HG03575 (cell line): ENCODE measurements at regions not wholly inside any gene's neighbourhood (a gene's known extent, or its start where the extent isn't known, plus 50 kb on each side); places are given as distances from the start of the nearest gene placed in this dataset.

ENCODE experiments used
- ATAC-seq: cut with Tn5 transposase; IDR thresholded peaks from one replicate; pipeline ENCODE4 v1.9.1; 2021; ENCODE audit not compliant: unreplicated experiment, insufficient number of reproducible peaks, low FRiP score; ENCODE audit errors: extremely low read depth

DNA sequence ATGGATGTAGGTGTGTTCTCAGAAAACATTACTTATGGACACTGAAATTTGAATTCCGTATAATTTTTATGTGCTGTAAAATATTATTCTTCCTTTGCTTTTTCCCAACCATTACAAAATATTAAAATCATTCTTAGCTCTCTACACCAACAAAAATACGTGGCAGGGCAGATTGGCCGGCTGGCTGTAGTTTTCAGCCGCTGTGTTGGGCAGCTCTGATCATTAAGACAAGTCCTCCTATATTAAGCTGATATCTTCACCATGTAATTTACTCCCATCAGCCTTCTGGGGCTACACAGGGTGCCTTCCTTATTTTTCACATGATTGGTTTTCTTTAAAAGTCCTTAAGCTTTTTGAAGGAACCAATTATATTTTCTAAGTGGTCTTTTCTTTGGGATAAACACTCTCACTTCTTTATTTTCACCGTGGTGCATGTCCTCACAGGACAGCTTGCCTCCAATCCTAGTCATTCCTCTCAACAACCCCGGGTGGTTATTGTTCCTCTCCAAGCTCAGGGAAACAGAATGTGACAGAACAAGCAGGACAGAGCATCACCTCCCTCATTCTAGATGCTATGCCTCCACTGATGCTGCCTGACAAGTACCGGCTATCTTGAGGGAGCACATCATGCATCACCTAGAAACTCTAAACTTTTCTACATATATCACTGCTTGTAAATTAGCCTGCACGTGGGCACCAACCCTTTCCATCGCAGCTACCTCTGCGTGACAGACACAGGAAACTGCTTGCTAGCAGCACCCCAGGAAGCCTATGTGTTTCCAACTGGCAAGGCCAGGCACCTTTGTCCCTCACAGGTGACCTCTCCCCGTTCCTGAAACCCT, 362.3 kb downstream of the MYCN start:
- ATAC-seq = no peak

DNA sequence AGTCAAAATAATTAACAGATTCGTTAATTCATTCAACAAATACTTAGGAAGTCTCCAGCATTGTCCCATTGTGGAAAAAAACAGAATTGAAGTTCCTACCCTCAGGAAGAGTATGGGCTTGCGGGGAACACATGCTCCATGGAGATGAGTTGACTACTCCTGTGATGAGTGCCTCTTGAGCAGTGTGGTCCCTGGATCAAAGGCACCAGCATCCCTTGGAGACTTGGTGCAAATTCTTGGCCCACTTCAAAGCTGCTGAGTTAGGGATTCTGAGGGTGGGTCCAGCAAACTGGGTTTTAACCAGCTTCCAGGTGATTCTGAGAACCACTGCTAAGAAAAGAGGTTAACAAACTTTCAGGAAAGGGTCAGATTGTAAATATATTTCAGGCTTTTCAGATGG, 361.6 kb downstream of the MYCN start:
- ATAC-seq = no peak

DNA sequence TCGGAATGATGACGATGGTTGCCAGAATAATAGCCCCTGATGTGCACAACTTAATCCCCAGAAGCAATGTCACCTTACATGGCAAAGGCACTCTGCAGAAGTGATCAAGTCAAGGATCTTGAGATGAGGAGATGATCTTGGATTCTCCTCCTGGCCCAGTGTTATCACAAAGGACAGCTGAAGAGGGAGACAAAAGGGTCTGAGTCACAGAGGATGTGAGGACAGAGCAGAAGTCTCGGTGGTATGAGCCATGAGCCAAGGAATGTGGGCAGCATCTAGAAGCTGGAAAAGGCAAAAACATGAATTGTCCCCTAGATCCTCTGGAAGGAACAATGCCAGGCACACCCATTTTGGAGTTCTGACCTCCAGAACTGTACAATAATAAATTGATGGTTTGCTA, 358.5 kb downstream of the MYCN start:
- ATAC-seq = no peak

DNA sequence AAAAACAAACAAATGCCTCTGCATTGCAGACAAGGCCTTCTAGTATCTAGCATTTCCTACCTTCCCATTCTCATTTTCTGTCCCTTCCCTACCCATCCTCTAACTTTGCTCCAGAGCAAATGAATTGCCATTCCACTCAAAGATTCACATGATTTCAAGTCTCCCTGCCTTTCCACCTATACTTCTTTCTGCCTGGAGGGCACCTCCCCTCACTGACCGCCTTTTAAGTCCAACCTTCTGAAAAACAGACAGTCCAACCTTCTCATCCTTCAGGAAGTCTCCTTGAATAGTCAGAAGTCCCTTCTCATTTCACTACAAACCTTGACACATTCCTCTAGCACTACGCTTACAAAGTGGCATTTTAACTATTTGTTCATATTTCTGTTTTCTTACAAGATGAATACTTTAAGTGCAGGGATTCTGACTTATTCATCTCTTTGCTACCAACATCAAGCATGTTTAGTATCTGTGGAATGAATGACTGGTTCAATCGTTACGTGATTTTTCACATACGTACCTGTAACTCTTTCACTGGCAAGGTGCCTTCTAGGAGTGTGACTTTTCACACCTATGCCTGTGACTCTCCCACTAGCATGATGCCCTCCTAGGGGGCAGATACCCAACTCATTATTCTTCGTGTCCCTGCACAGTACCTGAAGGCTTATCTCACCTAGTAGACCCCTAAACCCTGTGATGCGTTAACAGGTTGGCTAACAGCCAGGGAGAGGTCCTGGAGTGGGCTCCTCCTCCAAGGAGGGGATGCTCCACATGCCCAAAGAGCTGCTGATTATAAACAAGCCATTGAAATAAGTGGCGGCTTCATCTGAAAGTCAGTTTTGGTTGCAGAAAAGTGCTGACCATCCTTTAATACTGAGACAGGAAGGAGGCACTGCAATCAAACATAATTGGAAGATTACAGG, 356.2 kb downstream of the MYCN start:
- no peak for ATAC-seq

DNA sequence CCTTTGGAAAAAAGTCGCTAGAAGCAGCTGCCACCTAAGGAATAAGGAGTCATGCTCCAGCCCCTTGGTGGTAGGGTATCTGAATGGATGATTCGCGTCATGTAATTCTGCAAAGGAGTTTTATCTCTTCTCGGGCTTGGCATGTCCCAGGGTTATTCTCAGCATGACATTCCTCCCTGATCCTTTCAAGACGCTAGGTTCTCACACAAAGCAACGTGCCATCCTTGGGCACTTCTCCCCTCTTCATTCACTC, 355.6 kb downstream of the MYCN start:
- ATAC-seq = no peak

DNA sequence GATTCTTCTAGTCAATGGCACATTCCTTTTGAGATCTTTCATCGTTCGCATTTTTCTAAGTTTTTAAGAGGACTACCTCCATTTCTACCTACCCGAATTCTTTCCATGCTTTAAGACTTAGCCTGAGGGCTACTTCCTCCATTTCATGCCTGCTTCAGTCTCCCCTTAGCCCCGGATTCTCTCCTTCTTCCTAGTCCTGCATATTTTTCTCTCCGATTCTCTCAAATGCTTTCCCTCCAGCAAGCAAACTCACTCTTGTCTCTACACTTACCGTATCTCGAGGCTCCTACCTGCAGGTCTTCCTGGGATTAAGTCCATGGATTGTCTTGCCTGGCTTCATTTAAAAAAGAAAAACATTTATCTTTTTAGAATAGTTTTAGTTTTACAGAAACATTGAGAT, 354.4 kb downstream of the MYCN start:
- no peak for ATAC-seq

DNA sequence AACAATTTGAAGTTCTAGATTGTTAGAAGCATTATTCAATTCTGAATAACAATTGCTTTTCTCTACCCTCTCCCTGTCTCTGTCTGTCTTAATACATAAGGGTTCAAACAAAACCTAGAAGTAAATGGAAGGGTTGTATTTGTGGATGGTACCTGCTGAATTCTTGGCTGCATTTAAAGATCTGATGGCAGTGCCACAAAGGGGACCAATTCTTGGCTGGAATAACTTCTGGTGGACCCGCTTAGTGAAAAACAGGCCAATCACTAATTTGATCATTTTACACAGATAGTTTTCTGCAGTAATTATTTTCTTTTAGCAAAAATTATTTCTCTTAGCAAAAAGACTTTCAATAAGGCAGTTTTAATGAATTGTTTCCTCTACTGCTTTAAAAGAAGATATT, 353.5 kb downstream of the MYCN start:
- no peak for ATAC-seq

DNA sequence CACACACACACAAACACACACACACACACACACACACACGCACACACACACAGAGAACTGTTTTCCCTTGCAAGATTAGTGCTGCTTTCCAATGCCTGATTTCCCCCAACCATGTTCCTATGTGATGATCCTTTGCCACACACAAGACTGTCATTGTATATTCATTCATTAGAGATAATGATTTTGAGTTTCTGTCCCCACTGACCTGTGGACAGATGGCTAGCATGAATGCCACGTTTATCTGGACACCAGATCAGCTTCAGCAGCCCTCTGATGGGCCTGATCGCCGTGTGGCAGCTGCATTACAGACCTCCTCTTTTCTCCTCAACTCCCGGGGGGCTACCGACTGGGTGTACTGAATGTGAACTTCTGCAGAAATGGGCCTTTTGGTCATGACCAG, 353.0 kb downstream of the MYCN start:
- no peak for ATAC-seq

DNA sequence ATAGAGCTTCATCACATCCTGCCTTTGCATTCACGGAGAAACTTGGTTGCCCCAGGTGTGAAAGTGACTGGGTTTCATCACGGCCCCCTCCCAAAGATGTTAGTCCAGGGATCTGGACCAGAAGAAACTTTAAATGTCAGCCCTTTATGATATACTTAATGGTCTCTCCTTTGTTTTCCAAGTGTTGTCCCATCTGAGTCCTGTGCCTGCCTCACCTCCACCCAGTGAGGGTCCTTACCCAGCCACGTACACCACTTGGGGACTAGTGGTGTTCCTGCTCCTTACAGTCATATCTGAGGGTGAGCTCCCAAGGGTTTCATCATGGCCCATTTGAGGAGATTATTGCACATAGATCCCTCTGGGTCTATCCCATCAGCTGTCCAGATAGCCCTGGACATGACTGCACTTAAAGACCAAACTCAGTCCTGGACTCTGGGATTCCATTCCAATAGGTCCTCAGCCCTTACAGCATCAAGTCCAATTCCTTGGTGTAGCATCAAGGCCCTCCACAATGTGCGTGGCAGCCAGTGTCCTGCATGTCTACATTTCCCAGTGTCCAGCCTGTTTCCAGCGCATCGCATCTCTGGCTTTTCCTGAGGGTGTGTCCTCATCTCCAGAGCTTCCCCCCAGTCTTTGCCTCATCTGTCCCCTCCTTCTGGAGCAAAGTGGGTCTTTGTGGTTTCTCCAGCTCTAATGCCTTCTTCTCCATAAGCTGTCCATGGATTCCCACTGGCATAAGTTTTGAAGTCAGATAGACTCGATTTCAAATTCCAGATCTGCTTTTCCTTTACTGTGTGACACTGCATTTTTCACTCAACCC, 351.6 kb downstream of the MYCN start:
- ATAC-seq = no peak

DNA sequence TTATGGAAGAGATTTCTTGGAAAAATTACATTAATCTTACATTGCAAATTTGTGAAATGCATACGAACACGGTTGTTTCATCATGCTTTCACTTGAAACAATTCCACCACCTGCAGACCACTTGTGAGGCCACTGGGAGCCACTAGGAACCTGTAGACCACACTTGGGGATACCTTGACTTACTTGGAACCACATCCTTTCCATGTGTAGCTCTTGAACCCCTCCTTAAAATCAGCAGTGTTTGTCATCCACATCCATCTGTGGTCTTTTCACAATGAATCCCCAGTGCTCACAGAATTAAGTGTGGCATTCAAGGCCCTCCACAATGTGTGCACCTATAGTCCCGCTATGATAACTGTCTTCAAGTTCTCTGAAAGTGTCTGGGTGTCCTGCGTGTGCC, 350.9 kb downstream of the MYCN start:
- ATAC-seq = no peak

DNA sequence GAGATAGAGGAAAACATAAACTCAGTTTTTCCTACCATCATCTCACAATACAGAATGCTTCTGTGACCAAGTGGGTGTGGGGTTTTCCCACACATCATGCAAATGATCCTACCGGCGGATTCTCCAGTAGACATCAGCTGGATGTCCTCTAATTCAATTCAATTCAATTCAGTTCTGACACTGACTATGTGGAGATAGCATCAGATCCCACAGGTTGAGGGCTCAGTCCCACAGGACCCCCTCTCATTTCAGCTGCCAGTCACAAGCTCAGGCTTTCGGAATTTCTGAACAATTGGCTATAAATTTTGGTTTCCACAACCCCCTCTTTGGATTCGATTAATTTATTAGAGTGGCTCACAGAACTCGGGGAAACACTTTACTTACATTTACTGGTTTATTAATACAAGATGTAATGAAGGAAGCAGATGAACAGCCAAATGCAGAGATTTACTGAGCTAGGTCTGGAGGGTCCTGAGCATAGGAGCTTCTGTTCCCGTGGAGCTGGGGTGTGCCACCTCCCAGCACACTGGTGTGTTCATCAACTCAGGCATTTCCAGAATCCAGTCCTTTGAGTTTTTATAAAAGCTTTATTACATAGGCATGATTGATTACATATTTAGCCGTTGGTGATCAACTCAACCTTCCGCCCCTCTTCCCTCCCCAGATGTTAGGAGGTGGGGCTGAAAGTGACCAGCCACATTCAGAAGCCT, 350.1 kb downstream of the MYCN start:
- no peak for ATAC-seq

DNA sequence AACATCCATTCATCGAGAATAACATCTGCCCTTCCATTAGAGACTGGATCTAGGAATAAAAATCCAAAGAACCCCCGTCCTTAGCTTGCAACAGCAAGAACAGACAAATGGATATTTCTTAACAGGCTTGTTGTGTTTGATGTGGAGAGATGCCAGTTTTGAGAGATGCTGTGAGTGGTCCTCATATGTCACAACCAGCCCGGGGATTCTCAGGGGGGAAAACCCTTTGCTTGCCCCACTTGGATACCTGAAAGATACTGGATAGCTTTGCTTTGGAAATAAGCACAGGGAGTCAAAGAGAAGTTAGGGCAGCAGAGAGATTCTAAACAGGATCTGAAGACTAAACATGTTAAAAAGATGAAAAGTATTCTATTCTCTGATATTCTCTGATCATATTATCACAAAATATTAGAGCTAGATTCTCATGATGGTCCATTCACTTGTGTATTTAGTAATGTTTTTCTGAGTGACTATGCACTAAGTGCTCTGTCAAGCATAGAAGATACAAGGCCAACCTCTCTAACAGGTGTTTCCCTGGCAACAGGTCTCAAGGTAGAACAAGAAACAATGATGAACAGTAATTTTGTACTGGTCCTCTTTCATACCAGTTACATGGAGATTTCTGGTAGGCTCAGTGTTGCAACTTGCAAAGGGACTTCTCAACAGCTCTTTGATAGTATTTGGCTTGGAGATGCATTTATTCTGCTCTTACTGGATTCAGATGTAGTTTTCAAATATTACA, 348.2 kb downstream of the MYCN start:
- no peak for ATAC-seq

DNA sequence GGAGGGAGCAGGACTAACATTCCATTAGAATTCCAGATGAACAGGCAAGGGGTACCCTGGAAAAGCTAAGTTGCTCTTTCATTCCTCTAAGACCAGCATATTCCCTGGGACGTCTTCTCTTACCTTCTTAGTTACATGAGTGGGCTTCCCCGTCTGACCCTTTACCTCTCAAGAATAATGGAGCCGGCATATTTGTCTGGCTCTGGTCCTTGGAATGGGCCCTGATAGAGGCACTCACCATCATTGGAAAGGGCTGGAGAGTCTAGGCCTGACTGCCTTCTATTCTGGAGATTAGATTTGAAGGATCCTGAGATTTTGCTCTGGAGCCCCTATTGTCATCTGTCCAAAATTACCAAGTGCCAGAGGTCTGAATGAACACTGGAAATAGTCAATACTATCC, 347.5 kb downstream of the MYCN start:
- no peak for ATAC-seq

DNA sequence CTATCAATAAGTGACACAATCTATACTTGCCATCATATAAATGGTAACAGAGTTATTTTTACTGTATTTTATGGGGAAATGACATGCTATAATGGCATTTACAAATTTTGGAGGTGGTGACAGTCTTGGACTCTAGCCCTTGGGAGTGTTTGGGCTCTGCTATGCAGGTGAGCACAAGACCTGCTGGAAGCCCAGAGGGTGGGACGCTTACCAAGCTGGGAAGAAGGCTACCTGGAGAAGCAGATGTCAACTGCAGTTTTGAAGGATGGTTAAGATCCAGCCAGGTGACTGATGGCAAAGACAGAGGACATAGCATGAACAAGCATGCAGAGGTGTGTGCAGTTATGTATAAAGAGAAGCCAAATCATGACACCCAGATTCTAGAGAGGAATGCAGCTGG, 346.9 kb downstream of the MYCN start:
- ATAC-seq = no peak

DNA sequence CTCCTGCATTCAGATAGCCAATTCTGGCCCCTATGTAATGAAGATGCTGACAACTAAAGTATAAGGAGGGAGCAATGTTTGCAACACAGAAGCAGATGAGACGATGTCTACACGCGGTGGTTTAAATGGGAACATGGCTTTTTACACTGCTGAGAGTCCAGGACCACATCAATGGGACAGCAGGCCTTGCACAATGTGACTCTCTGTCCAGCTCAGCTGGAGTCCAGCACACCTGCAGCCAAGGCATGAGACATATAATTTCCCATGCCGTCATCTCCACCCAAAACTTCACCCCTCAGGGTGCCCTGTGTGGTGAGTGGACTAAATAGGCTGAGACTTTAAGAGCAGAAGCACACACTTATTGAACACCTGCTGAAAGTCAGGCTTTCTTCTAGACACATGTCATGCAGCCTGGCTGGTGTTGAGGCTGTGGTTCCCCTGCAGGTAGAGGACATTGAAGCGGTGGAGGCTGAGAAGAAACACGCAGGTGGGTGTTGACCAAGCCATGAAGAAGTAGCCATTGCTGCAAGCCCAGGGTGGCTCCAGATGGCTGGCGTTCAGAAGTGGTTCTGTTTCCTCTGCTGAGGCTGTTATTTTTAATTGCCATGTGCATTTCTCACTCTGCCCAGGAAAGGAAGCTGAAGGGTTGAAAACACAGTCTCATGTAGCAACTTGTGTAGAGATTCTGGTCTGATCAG, 345.6 kb downstream of the MYCN start:
- ATAC-seq = no peak

DNA sequence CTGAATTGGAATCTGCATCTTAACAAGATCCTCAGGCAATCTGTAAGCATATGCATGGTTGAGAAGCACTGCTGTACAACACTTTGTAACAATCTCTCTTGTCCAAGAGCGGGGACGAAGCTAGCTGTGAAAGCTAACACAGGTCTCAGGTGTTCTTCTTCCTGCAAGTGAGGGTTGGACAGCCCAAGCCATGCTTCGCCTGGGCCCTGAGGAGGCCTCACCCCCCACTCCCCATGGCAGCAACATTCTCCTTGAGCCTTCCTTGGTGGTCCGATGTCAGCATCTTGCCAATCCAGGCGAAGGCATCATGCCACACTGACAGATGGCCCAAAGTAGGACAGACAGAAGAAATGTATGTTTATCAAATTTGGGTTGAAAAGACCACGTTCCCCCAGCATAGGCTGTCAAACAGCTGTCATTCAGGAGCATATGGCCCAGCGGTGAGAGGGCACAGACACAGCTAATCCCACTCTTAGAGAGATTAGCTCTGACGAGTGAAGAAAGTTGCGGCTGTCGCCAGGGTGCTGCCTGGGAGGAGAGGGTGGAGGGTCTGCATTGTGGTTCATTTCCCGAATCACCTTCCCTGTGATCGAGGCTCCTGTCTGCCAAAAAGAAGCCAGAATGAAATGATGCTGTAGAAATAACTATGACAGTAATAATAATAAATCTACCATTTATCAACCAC, 344.7 kb downstream of the MYCN start:
- ATAC-seq = no peak

DNA sequence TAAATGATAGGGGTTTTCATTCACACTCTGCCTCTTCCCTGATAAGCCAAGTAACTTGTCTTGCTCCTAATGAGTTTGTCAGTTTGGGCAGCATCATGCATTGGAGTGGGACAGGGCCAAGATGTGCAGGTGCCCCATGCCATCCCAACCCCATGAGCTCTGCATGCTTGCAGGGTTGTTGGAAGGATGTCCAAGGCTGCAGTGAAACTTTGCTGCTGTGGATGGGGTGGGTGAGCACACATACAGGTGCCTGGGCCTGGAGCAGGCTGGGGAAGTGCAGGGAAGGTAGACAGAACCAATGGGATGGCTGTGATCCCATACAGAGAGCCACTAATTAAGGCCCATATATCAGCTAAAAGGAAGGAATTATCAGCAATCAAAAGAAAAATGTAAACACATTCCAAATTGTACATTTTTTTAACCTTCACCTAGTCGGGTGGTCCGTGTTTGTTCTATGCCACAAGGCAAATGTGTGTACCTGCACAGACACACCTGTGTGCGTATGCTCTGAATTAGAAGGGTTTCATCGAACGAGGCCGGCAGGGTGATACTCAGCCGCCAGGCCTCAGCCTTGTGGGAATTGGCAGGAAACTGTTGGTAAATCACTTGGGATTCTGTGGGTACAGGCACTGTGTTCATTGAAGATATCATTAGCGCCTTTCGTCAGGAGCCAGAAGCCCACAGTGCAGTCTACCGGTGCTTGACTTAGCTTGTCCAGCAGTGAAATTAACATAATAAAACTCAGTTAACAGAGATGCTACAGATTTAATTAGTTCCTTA, 342.9 kb downstream of the MYCN start:
- ATAC-seq = no peak
